TTC549 (cell line): ENCODE measurements at regions not wholly inside any gene's neighbourhood (a gene's known extent, or its start where the extent isn't known, plus 50 kb on each side); places are given as distances from the start of the nearest gene placed in this dataset.

Experiments
- FAIRE-seq: peaks from 2 replicates; lab custom pipeline; 2012; peaks lifted over from hg19 to GRCh38; lab: Jason Lieb, UNC

DNA sequence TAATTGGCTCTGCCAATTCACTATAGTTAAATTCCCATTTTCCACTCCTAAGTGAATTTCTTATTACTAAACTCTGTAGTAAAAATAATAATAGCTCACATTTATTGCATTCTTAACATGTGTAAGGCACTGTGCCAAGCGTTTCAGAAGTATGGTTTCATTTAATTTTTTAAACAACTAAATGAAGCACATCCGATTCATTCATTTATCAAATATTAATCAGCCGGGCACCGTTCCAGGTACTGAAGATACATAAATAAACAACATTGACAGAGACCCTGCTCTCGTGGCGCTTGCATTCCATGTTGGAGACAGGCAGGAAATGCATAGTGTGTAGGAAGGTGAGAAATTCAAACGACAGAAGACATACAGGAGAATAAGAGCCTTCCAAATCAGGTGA is 423.2 kb upstream of the JARID2 start:
- no peak for FAIRE-seq

GRCh38 chr6:14824060-14824459 is 421.8 kb upstream of the JARID2 start:
- FAIRE-seq = no peak

DNA sequence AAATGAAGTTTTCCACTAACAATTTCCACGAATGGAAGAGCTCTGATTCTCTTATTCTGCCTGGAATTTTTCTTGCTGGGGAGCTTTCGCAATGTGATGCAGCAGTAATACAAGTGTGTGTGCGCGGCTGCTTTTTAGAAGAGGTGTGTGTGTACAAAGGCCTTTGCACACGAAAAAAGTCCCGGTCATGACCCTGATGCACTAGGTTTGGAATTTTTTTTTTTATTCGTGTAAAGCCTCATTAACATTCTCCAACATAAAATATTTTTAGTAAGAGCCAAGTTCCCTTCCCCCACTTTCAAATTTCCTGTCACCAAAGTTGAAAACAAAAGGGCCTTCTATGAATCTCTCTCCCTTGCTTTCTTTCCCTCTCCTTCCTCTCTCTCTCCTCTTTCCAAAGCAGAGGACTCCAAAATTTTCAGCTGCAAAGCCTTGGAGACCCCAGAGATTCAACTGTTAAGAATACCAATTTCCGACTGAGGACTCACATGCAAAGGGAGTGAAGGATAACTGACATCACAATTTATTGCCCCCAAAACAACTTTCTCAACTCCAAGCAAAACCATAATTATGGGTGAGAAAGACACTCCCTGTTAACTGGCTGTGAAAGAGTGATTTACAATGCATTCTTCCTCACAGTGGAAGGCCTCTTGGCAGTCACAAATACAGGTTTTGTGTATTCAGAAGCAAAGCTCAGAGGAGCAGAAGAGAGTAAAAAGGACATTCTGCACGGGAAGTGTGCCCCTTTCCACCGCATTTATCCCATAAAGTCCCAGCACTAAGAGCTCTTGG is 421.2 kb upstream of the JARID2 start:
- no peak for FAIRE-seq

DNA sequence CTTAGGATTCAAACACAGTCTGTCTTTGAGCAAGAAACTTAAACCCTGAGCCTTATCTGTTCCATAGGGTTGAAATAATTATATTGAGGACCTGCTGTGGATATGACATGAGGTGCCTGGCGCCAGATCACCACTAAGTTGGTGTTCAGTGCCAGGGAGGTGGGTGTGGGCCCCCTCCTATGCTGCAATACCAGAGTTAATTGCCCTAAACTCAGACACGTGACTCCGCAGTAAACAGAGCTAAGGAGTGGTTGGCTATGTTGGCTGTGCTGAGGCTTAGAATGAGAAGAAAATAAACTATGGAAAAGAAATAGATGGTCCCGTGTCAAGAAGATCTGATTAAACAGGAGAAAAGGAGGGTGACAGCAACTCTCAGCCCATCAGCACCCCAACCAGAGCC is 419.4 kb upstream of the JARID2 start:
- FAIRE-seq = no peak

- FAIRE-seq = no peak
Measured at GRCh38 chr6:14827354-14827753, 418.5 kb upstream of the JARID2 start.

- no peak for FAIRE-seq
Measured at GRCh38 chr6:14828201-14828611, 417.7 kb upstream of the JARID2 start.

DNA sequence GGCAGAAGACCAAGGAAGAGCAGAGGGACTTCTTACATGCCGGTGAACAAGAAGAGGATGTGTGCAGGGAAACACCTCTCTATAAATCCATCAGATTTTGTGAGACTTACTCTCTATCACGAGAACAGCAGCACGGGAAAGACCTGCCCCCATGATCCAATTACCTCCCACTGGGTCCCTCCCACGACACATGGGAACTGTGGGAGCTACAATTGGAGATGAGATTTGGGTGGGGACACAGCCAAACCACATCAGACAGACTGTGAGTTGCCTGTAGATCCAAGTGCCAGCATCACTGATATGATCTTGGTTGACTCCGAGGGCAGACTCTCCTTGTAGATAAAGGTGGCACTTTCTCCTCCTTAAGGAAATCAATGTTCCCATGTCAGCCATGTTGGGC is 414.8 kb upstream of the JARID2 start:
- FAIRE-seq = no peak

GRCh38 chr6:14831937-14832336 is 413.9 kb upstream of the JARID2 start:
- FAIRE-seq = no peak

DNA sequence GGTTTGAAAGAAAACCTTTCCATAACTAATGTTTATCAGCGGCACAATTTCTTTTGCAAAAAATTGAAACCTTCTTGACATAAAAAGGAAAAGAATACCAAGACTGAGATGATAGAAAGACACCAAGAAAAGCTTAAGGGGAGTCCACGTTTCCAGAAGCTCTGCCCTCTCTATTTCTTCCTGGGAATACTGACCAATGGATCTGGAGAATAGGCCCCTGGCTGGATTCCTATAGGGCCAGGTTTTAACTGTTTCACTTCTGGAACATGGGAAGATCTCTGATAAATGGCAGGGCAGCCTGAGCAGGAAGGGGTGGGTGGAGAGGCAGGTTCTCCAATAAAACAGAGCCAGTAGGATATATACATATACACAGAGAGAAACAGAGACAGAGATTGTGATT is 413.4 kb upstream of the JARID2 start:
- no peak for FAIRE-seq

DNA sequence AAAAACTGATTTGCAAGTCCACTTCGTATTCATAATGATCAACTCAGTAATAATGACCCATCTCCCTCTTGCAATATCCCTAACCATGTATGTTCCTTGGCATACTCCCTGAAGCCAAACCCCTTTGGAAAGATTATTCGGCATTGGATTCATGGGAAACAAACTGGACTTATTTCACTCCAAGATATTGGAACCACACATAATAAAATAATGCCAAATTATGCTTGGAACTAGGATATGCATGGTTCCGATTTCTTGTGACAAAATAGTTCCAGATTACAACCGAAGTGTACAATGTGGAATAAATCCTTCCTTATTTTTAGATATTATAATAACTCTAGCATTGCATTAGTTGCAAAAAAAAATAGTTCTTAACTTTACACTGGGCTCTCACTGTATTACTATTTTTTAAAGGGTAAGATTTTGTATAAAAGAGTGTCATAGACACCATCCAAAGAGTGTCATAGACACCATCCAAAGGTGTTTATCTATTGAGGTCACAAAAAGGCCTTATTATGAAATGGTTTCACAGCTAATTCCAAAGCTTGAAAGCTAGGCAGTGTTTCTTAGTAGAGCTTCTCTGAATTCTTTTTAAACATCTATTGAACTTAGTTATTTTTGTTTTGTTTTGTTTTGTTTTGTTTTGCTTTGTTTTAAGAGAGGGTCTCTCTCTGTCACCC is 410.9 kb upstream of the JARID2 start:
- no peak for FAIRE-seq

GRCh38 chr6:14837435-14837834 is 408.4 kb upstream of the JARID2 start:
- FAIRE-seq = no peak

GRCh38 chr6:14838133-14838583 is 407.7 kb upstream of the JARID2 start:
- no peak for FAIRE-seq

DNA sequence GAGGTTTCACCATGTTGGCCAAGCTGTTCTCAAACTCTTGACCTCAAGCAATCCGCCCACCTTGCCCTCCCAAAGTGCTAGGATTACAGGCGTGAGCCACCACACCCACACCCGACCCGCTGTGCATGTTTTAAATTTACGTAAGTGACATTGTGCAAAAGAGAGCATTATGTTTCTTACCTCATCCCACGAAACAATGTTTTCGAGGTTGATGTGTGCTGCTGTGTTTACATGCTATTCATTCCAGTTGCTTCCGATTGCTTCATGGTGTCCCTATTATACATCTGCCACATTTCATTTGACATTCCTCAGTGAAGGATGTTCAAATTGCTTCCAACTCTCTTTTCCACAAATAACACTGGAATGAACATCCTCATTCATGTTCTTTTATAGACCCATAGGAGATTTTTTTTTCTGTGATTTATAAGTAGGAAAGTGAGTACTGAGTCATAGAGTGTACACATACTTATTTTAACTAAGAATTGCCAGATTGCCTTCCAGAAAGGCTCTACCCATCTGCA is 403.9 kb upstream of the JARID2 start:
- no peak for FAIRE-seq

DNA sequence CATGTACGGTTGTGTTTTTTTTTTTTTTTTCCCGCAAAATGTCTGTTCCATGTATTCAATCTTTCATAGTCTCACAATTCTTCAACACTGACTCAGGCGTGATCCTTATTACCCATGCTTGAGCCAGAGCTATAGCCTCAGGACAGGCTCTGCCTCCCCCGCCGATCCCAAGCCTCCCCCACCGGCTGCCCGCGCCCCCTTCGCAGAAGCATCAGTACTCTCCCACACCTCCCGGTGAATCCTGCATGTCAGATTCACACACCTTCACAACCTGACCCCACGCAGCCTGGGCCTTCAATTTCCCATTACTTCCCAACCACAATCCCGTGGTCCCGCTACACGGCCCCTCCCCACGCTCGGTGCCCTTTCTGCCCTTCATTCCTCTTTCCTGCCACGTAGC is 401.5 kb upstream of the JARID2 start:
- no peak for FAIRE-seq

DNA sequence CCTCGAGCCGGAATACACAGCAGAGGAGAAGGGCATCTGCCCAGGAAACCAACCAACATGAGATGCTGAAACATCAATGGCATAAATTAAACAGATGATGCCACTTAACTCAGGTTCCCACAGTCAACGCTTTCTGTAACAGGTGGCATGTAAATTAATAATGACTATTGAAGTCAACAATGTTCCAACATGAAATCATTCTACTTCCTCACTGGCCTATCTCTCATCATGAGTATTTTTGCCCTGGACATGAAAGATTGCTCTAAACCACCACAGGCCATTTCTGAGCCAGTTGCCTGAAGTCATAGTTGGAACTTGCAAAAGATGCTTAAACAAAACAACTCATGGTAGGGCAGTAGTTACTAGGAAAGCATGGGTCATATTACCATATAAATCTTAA is 397.9 kb upstream of the JARID2 start:
- no peak for FAIRE-seq

- FAIRE-seq = no peak
Measured at GRCh38 chr6:14849185-14849584, 396.7 kb upstream of the JARID2 start.

- no peak for FAIRE-seq
Measured at GRCh38 chr6:14851281-14851680, 394.6 kb upstream of the JARID2 start.

DNA sequence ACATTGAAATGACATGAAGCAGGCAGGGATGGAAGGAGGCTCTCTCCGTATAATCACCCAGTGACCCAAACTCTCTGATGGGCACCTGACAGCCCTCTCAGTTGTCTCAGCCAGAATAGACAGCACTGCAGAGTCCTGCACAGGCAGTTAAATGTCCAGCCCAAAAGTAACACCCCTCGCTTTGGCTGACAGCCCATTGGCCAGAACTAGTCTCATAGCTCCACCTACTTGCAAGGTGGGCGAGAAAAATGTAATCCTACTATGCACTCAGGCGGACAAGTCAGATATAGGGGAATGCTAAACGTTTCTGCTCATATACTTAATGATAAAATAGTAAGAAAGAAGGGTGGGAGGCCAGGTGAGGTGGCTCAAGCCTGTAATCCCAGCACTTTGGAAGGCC is 393.5 kb upstream of the JARID2 start:
- FAIRE-seq = no peak

- no peak for FAIRE-seq
Measured at GRCh38 chr6:14856177-14856576, 389.7 kb upstream of the JARID2 start.

GRCh38 chr6:14857001-14857400 is 388.9 kb upstream of the JARID2 start:
- FAIRE-seq = no peak

DNA sequence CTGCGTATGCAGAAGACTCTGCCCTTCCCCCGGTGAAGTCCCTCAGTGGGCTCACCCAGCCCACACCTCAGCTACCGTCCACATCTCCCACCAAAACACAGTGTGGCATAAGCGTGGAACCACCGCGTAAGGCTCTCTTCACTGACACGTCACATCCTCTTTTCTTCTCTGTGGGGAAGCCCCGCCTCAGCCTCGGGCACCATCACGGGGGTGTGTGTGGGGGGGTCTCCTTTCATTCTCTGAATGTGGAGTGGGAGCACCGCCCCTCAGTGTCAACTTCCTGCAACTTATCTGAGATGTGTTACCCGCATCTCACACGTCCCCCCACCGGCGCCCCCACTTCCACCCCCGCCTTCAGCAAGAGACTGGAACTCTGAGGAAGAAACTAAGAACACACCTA is 388.4 kb upstream of the JARID2 start:
- FAIRE-seq = no peak

DNA sequence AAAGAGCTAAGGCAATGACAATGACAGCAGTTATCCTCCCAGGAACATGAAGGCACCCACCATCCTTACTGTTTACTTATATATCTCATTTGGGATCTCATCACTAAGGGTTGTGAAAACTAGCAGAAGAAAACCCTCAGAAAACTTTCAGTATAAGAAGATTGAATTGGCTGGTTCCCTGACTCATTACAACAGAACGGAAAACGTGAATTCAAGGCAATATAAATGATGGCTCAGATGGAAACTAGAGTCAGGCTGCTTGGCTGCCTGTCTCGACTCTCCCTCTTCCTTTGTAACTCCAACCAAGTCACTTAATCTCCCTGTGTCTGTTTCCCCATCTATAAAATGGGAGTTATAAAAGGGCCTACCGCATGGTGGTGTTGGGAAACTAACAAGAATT is 387.1 kb upstream of the JARID2 start:
- FAIRE-seq = no peak

GRCh38 chr6:14860774-14861173 is 385.1 kb upstream of the JARID2 start:
- no peak for FAIRE-seq

GRCh38 chr6:14861491-14861943 is 384.4 kb upstream of the JARID2 start:
- no peak for FAIRE-seq
